CD4-positive, alpha-beta T cell treated with Interleukin-17A for 4 hours (primary cell): ENCODE measurements at regions not wholly inside any gene's neighbourhood (a gene's known extent, or its start where the extent isn't known, plus 50 kb on each side); places are given as distances from the start of the nearest gene placed in this dataset.

ENCODE experiments used
- DNase-seq: peaks from one replicate; pipeline ENCODE4 v3.0.0-alpha.2; 2020; ENCODE audit warnings: mixed read lengths

- DNase-seq: no peak
These were observed 603.4 kb downstream of the PTPRU start for GRCh38 chr1:29839726-29840125.

- DNase-seq: no peak
These were observed 602.5 kb downstream of the PTPRU start for GRCh38 chr1:29838738-29839320.

GRCh38 chr1:29836651-29837646 lies 600.6 kb downstream of the PTPRU start:
- no peak for DNase-seq

- DNase-seq: no peak
These were observed 599.6 kb downstream of the PTPRU start for GRCh38 chr1:29835874-29836273.

- DNase-seq: no peak
These were observed 599.1 kb downstream of the PTPRU start for GRCh38 chr1:29835406-29835805.

GRCh38 chr1:29833581-29833980 lies 597.3 kb downstream of the PTPRU start:
- DNase-seq: no peak

GRCh38 chr1:29832936-29833335 lies 596.6 kb downstream of the PTPRU start:
- DNase-seq: no peak

GRCh38 chr1:29832471-29832870 lies 596.1 kb downstream of the PTPRU start:
- DNase-seq: no peak

GRCh38 chr1:29831500-29832117 lies 595.3 kb downstream of the PTPRU start:
- no peak for DNase-seq

- DNase-seq: no peak
These were observed 594.6 kb downstream of the PTPRU start for GRCh38 chr1:29830916-29831315.

- DNase-seq: no peak
These were observed 594.1 kb downstream of the PTPRU start for GRCh38 chr1:29830383-29830782.

GRCh38 chr1:29829448-29830344 lies 593.4 kb downstream of the PTPRU start:
- DNase-seq: no peak

GRCh38 chr1:29828526-29829447 lies 592.5 kb downstream of the PTPRU start:
- DNase-seq: no peak

- no peak for DNase-seq
These were observed 591.6 kb downstream of the PTPRU start for GRCh38 chr1:29827801-29828525.

- no peak for DNase-seq
These were observed 591.0 kb downstream of the PTPRU start for GRCh38 chr1:29827237-29827750.

GRCh38 chr1:29826646-29827045 lies 590.3 kb downstream of the PTPRU start:
- DNase-seq: no peak

- DNase-seq: no peak
These were observed 589.7 kb downstream of the PTPRU start for GRCh38 chr1:29825941-29826415.

- no peak for DNase-seq
These were observed 589.1 kb downstream of the PTPRU start for GRCh38 chr1:29825274-29825940.

GRCh38 chr1:29824511-29825273 lies 588.4 kb downstream of the PTPRU start:
- no peak for DNase-seq
